Testis (tissue), 2 donors: ENCODE measurements at regions not wholly inside any gene's neighbourhood (a gene's known extent, or its start where the extent isn't known, plus 50 kb on each side); places are given as distances from the start of the nearest gene placed in this dataset.

Source experiments
- POLR2A ChIP-seq: fragments of 450-650 bp; IDR thresholded peaks from one replicate; pipeline ENCODE4 v1.6.1; 2017; ENCODE audit warnings: antibody characterized with exemption, mild to moderate bottlenecking, moderate library complexity
- TF ChIP-seq, protein P1 (sequence below), 3 experiments: fragments of 450-650 bp in 2 of 3; fragments of 200-600 bp in 1 of 3; sonication (generic) in 1 of 3; IDR thresholded peaks; one replicate each; pipeline ENCODE4 v1.5.1; 2016 to 2019; ENCODE audit warnings: antibody characterized with exemption in 3 of 3, mild to moderate bottlenecking in 2 of 3, moderate library complexity in 1 of 3

DNA sequence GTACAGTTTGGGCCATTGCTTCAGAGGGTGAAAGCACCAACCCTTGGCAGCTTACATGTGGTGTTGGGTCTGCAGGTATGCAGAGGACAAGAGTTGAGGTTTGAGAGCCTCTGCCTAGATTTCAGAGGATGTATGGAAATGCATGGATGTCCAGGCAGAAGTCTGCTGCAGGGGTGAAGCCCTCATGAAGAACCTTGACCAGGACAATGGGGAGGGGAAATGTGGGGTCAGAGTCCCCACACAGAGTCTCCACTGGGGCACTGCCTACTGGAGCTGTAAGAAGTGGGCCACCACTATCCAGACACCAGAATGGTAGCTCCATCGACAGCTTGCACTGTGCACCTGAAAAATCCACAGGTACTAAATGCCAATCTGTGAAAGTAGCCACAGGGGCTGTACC, 113.6 kb upstream of the SPATA31C2 start:
- TF ChIP-seq POLR2A, result no peak
- TF ChIP-seq, protein P1, sequence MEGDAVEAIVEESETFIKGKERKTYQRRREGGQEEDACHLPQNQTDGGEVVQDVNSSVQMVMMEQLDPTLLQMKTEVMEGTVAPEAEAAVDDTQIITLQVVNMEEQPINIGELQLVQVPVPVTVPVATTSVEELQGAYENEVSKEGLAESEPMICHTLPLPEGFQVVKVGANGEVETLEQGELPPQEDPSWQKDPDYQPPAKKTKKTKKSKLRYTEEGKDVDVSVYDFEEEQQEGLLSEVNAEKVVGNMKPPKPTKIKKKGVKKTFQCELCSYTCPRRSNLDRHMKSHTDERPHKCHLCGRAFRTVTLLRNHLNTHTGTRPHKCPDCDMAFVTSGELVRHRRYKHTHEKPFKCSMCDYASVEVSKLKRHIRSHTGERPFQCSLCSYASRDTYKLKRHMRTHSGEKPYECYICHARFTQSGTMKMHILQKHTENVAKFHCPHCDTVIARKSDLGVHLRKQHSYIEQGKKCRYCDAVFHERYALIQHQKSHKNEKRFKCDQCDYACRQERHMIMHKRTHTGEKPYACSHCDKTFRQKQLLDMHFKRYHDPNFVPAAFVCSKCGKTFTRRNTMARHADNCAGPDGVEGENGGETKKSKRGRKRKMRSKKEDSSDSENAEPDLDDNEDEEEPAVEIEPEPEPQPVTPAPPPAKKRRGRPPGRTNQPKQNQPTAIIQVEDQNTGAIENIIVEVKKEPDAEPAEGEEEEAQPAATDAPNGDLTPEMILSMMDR (IDR thresholded peaks at IDR 0.05), result no peak
